Liver (tissue), 8 donors: ENCODE measurements at regions not wholly inside any gene's neighbourhood (a gene's known extent, or its start where the extent isn't known, plus 50 kb on each side); places are given as distances from the start of the nearest gene placed in this dataset.

Experiments
- DNase-seq: peaks from one replicate; pipeline ENCODE4 v3.0.0-alpha.2; 2017; ENCODE audit warnings: low spot score
- H3K27ac ChIP-seq, 2 donors: one replicate each; pipeline ENCODE4 v1.7.0; 2013; ENCODE audit warnings: inconsistent platforms in 2 of 2, low read length in 2 of 2, control low read depth in 1 of 2, low read depth in 1 of 2, mild to moderate bottlenecking in 1 of 2
- H3K27me3 ChIP-seq, 4 donors: one replicate each; pipeline versions ENCODE4 v1.6.1 to v1.7.0; 2013; ENCODE audit warnings: low read length in 3 of 4, inconsistent platforms in 1 of 4, mild to moderate bottlenecking in 1 of 4, moderate library complexity in 1 of 4; ENCODE audit not compliant: control insufficient read depth in 4 of 4, insufficient read depth in 4 of 4
- H3K36me3 ChIP-seq, 4 donors: one replicate each; pipeline versions ENCODE4 v1.6.1 to v1.7.0; 2013; ENCODE audit warnings: low read length in 3 of 4, mild to moderate bottlenecking in 3 of 4, low read depth in 1 of 4, moderate library complexity in 1 of 4; ENCODE audit not compliant: control insufficient read depth in 4 of 4, insufficient read depth in 3 of 4
- H3K4me1 ChIP-seq, 4 donors: one replicate each; pipeline versions ENCODE4 v1.6.1 to v1.7.0; 2013; ENCODE audit warnings: low read length in 3 of 4, mild to moderate bottlenecking in 3 of 4, moderate library complexity in 1 of 4; ENCODE audit not compliant: control insufficient read depth in 4 of 4, insufficient read depth in 4 of 4
- H3K4me3 ChIP-seq, 3 donors: one replicate each; pipeline versions ENCODE4 v1.6.1 to v1.7.0; 2013; ENCODE audit warnings: low read length in 3 of 3, control low read depth in 1 of 3, low read depth in 1 of 3, mild to moderate bottlenecking in 1 of 3
- H3K9ac ChIP-seq, 2 donors: one replicate each; pipeline ENCODE4 v1.7.0; 2013; ENCODE audit warnings: low read length in 2 of 2, mild to moderate bottlenecking in 2 of 2, moderate library complexity in 2 of 2, control low read depth in 1 of 2, low read depth in 1 of 2
- H3K9me3 ChIP-seq, 4 donors: one replicate each; pipeline versions ENCODE4 v1.6.1 to v1.7.0; 2013; ENCODE audit warnings: low read length in 3 of 4; ENCODE audit not compliant: control insufficient read depth in 4 of 4
- ATF3 ChIP-seq: IDR thresholded peaks from 2 replicates; pipeline ENCODE4 v1.6.1; 2016; ENCODE audit warnings: antibody characterized with exemption
- CTCF ChIP-seq: fragments of 150-350 bp; IDR thresholded peaks from 2 replicates; pipeline ENCODE4 v1.5.1; 2017; ENCODE audit warnings: improper control_type of control experiment, low read depth, low read length; ENCODE audit not compliant: missing input control
- EGR1 ChIP-seq, 2 donors: IDR thresholded peaks; 2 replicates each; pipeline ENCODE4 v1.6.1; 2016 to 2018; ENCODE audit warnings: antibody characterized with exemption in 2 of 2, low read depth in 2 of 2
- FOXA1 ChIP-seq: IDR thresholded peaks from 2 replicates; pipeline ENCODE4 v1.6.1; 2016; ENCODE audit warnings: antibody characterized with exemption
- FOXA2 ChIP-seq: IDR thresholded peaks from 2 replicates; pipeline ENCODE4 v1.6.1; 2016; ENCODE audit warnings: antibody characterized with exemption
- GABPA ChIP-seq, 2 donors: IDR thresholded peaks in 1 of 2; conservative IDR thresholded peaks in 1 of 2; 2 replicates each; pipeline ENCODE4 v1.6.1; 2016; ENCODE audit warnings: antibody characterized with exemption in 2 of 2, mild to moderate bottlenecking in 1 of 2, moderate library complexity in 1 of 2
- HNF4A ChIP-seq, 2 donors: conservative IDR thresholded peaks; 2 replicates each; pipeline ENCODE4 v1.6.1; 2016; ENCODE audit warnings: antibody characterized with exemption in 2 of 2, mild to moderate bottlenecking in 2 of 2
- HNF4G ChIP-seq: IDR thresholded peaks from 2 replicates; pipeline ENCODE4 v1.6.1; 2016; ENCODE audit warnings: antibody characterized with exemption
- JUND ChIP-seq, 2 donors: IDR thresholded peaks; 2 replicates each; pipeline ENCODE4 v1.6.1; 2016; ENCODE audit warnings: antibody characterized with exemption in 2 of 2
- MAX ChIP-seq: IDR thresholded peaks from 2 replicates; pipeline ENCODE4 v1.6.1; 2016; ENCODE audit warnings: antibody characterized with exemption
- RAD21 ChIP-seq, 2 donors: IDR thresholded peaks; 2 replicates each; pipeline ENCODE4 v1.6.1; 2016; ENCODE audit warnings: antibody characterized with exemption in 2 of 2, mild to moderate bottlenecking in 2 of 2
- REST ChIP-seq: IDR thresholded peaks from 2 replicates; pipeline ENCODE4 v1.6.1; 2016; ENCODE audit warnings: antibody characterized with exemption, mild to moderate bottlenecking
- SP1 ChIP-seq: IDR thresholded peaks from 2 replicates; pipeline ENCODE4 v1.6.1; 2018; ENCODE audit warnings: antibody characterized with exemption, mild to moderate bottlenecking
- TAF1 ChIP-seq: conservative IDR thresholded peaks from 2 replicates; pipeline ENCODE4 v1.6.1; 2016; ENCODE audit warnings: antibody characterized with exemption, mild to moderate bottlenecking
- ZBTB33 ChIP-seq: IDR thresholded peaks from 2 replicates; pipeline ENCODE4 v1.6.1; 2016; ENCODE audit warnings: antibody characterized with exemption
- WGBS: extraction: QIAGEN DNeasy Blood & Tissue Kit; methylation state at CpG from one replicate; pipeline ENCODE4 v1.1.7; 2013; 5-methylcytosine and 5-hydroxymethylcytosine counted together
- donor health status: healthy.
- donor health status: healthy.
- donor health status: healthy.
- donor health status: healthy.
- donor health status: healthy.

- no peaks in the 10 kb centered on the region for H3K4me1 ChIP-seq
- TF ChIP-seq REST (no peak), CTCF (no peak), RAD21 (IDR thresholded peaks at IDR 0.05) (no peak), ZBTB33 (no peak), JUND (IDR thresholded peaks at IDR 0.05) (no peak), ATF3 (no peak), HNF4A (conservative IDR thresholded peaks at IDR 0.05) (no peak), EGR1 (IDR thresholded peaks at IDR 0.05; ENCODE audit: low read depth in 2 of 2) (no peak), FOXA1 (no peak)
- no peak overlapping the region for H3K9ac ChIP-seq
- no peaks in the 10 kb centered on the region for H3K27me3 ChIP-seq
- DNase-seq, result no peak
- no peak overlapping the region for H3K4me3 ChIP-seq
- H3K9me3 ChIP-seq, result no peaks in the 10 kb centered on the region
- H3K36me3 ChIP-seq, result no peaks in the 10 kb centered on the region
- WGBS, result 67% methylated on average over 8 of the region's 8 CpGs
- no peak overlapping the region for H3K27ac ChIP-seq
Observed at GRCh38 chr16:80147026-80147655, 393.7 kb upstream of the DYNLRB2 start.

GRCh38 chr16:80144191-80144590, 396.6 kb upstream of the DYNLRB2 start:
- no peaks in the 10 kb centered on the region for H3K9me3 ChIP-seq
- H3K27me3 ChIP-seq, result no peaks in the 10 kb centered on the region
- H3K36me3 ChIP-seq, result no peaks in the 10 kb centered on the region
- no peak overlapping the region for H3K27ac ChIP-seq
- H3K4me1 ChIP-seq, result no peaks in the 10 kb centered on the region
- no peak overlapping the region for H3K4me3 ChIP-seq
- DNase-seq, result no peak
- no peak overlapping the region for H3K9ac ChIP-seq
- no peak for TF ChIP-seq FOXA2
- no peak for TF ChIP-seq TAF1
- TF ChIP-seq JUND (IDR thresholded peaks at IDR 0.05), result no peak
- TF ChIP-seq MAX, result no peak
- TF ChIP-seq HNF4G, result no peak
- TF ChIP-seq SP1, result no peak
- no peak for TF ChIP-seq REST
- TF ChIP-seq GABPA (IDR thresholded peaks at IDR 0.05 in 1 of 2, conservative IDR thresholded peaks at IDR 0.05 in 1 of 2), result no peak
- TF ChIP-seq HNF4A (conservative IDR thresholded peaks at IDR 0.05), result no peak
- TF ChIP-seq ZBTB33, result no peak
- TF ChIP-seq CTCF, result no peak
